DMS79 (cell line): ENCODE measurements at regions not wholly inside any gene's neighbourhood (a gene's known extent, or its start where the extent isn't known, plus 50 kb on each side); places are given as distances from the start of the nearest gene placed in this dataset.
"Not testable (repeated sequence)": the region's sequence is repeated elsewhere in the genome, so short reads cannot be mapped to it uniquely, and the experiment has no call there.

Experiments
- DNase-seq: peaks from one replicate; lab custom pipeline; 2025; lab: John Stamatoyannopoulos, UW

- DNase-seq = no peak
Observed at GRCh38 chr21:26331205-26331980, 160.8 kb upstream of the APP start.

GRCh38 chr21:26320596-26320995 is 150.0 kb upstream of the APP start:
- DNase-seq = no peak

- no peak for DNase-seq
Observed at GRCh38 chr21:26307640-26308039, 137.1 kb upstream of the APP start.

GRCh38 chr21:26297851-26298250 is 127.3 kb upstream of the APP start:
- no peak for DNase-seq

GRCh38 chr21:26293141-26293946 is 122.8 kb upstream of the APP start:
- DNase-seq = no peak

- DNase-seq = no peak
Observed at GRCh38 chr21:26288026-26288425, 117.5 kb upstream of the APP start.

- no peak for DNase-seq
Observed at GRCh38 chr21:26284531-26284930, 114.0 kb upstream of the APP start.

GRCh38 chr21:26282058-26282457 is 111.5 kb upstream of the APP start:
- no peak for DNase-seq

- no peak for DNase-seq
Observed at GRCh38 chr21:26281506-26281905, 110.9 kb upstream of the APP start.

GRCh38 chr21:26280775-26281174 is 110.2 kb upstream of the APP start:
- no peak for DNase-seq

GRCh38 chr21:26280148-26280547 is 109.6 kb upstream of the APP start:
- DNase-seq = no peak

- no peak for DNase-seq
Observed at GRCh38 chr21:26275801-26276200, 105.2 kb upstream of the APP start.

- no peak for DNase-seq
Observed at GRCh38 chr21:26273686-26274313, 103.2 kb upstream of the APP start.

GRCh38 chr21:26267389-26267788 is 96.8 kb upstream of the APP start:
- no peak for DNase-seq

GRCh38 chr21:26246073-26246472 is 75.5 kb upstream of the APP start:
- DNase-seq = no peak

- DNase-seq = no peak
Observed at GRCh38 chr21:26245428-26245827, 74.9 kb upstream of the APP start.

- no peak for DNase-seq
Observed at GRCh38 chr21:26238646-26239045, 68.1 kb upstream of the APP start.

- DNase-seq = no peak
Observed at GRCh38 chr21:26236281-26236680, 65.7 kb upstream of the APP start.

GRCh38 chr21:26233297-26233696 is 62.7 kb upstream of the APP start:
- DNase-seq = not testable (repeated sequence)

- not testable (repeated sequence) for DNase-seq
Observed at GRCh38 chr21:26232491-26232890, 61.9 kb upstream of the APP start.

- DNase-seq = no peak
Observed at GRCh38 chr21:26227130-26227529, 56.6 kb upstream of the APP start.

- DNase-seq = no peak
Observed at GRCh38 chr21:26226724-26227123, 56.2 kb upstream of the APP start.

GRCh38 chr21:26225046-26225445 is 54.5 kb upstream of the APP start:
- no peak for DNase-seq
